ENCODE measurements at regions not wholly inside any gene's neighbourhood (a gene's known extent, or its start where the extent isn't known, plus 50 kb on each side); places are given as distances from the start of the nearest gene placed in this dataset.

- Histone ChIP-seq H4K20me1 (ENCODE audit: insufficient read depth, low read length) (peaks cover 34% of the 10 kb centered on the region; the same call in 1 of the 2 replicates), H3K36me3 (ENCODE audit: insufficient read depth, low read length) (peaks cover 50% of the 10 kb centered on the region), H3K27ac (ENCODE audit: low read length) (peak overlapping the region; percentile 49; the same call in 1 of the 2 replicates), H3K79me2 (ENCODE audit: insufficient read depth, low read length) (peaks cover 89% of the 10 kb centered on the region), H2AFZ (ENCODE audit: low read depth, low read length) (no peak overlapping the region), H3K4me3 (ENCODE audit: low read depth in 1 of 2, low read length in 2 of 2) (peak overlapping the region; percentile 32 to 57; a peak in 3 of 4 replicates), H3K27me3 (ENCODE audit: insufficient read depth, low read length, poor library complexity) (no peaks in the 10 kb centered on the region), H3K4me1 (ENCODE audit: insufficient read depth, low read length) (peaks cover 89% of the 10 kb centered on the region), H3K4me2 (ENCODE audit: insufficient read depth, low read length) (peak overlapping the region; percentile 62), H3K9me3 (ENCODE audit: insufficient read depth, low read length, severe bottlenecking) (no peaks in the 10 kb centered on the region), H3K9ac (ENCODE audit: low read depth, low read length) (no peak overlapping the region; the same call in 1 of the 2 replicates)
- TF ChIP-seq CTCF (IDR thresholded peaks at IDR 0.05; ENCODE audit: borderline replicate concordance, extremely low read depth, low read length, poor library complexity, severe bottlenecking), result no peak
- ATAC-seq (ENCODE audit: insufficient read depth, low read depth) (no peak), DNase-seq (no peak)
Measured at GRCh38 chr7:130958846-130959245, 224.8 kb upstream of the KLF14 start.

- TF ChIP-seq CTCF (IDR thresholded peaks at IDR 0.05; ENCODE audit: borderline replicate concordance, extremely low read depth, low read length, poor library complexity, severe bottlenecking), result peak; percentile 80
- TF ChIP-seq EZH2 (IDR thresholded peaks at IDR 0.05; ENCODE audit: borderline replicate concordance, low read depth, low read length, severe bottlenecking), result no peak
- ATAC-seq (ENCODE audit: insufficient read depth, low read depth), result peak; percentile 30
- peak overlapping the region; percentile 62 for H3K4me2 ChIP-seq (ENCODE audit: insufficient read depth, low read length)
Measured at GRCh38 chr7:130959743-130960207, 225.8 kb upstream of the KLF14 start.

GRCh38 chr7:130960208-130960988, 226.4 kb upstream of the KLF14 start:
- Histone ChIP-seq H3K9ac (ENCODE audit: low read depth, low read length) (peak overlapping the region; percentile 66), H2AFZ (ENCODE audit: low read depth, low read length) (peak overlapping the region; percentile 4; the same call in 1 of the 2 replicates), H3K79me2 (ENCODE audit: insufficient read depth, low read length) (peaks cover 88% of the 10 kb centered on the region), H3K4me1 (ENCODE audit: insufficient read depth, low read length) (peaks cover 78% of the 10 kb centered on the region), H3K4me3 (ENCODE audit: low read depth in 1 of 2, low read length in 2 of 2) (peak overlapping the region; percentile 32 to 57), H4K20me1 (ENCODE audit: insufficient read depth, low read length) (peaks cover 25% of the 10 kb centered on the region; the same call in 1 of the 2 replicates), H3K27ac (ENCODE audit: low read length) (peak overlapping the region; percentile 79), H3K36me3 (ENCODE audit: insufficient read depth, low read length) (peaks cover 35% of the 10 kb centered on the region), H3K9me3 (ENCODE audit: insufficient read depth, low read length, severe bottlenecking) (no peaks in the 10 kb centered on the region), H3K4me2 (ENCODE audit: insufficient read depth, low read length) (peak overlapping the region; percentile 62), H3K27me3 (ENCODE audit: insufficient read depth, low read length, poor library complexity) (no peaks in the 10 kb centered on the region)
- ATAC-seq (ENCODE audit: insufficient read depth, low read depth), result peak; percentile 7
- TF ChIP-seq EZH2 (IDR thresholded peaks at IDR 0.05; ENCODE audit: borderline replicate concordance, low read depth, low read length, severe bottlenecking), result no peak
- TF ChIP-seq CTCF (IDR thresholded peaks at IDR 0.05; ENCODE audit: borderline replicate concordance, extremely low read depth, low read length, poor library complexity, severe bottlenecking), result no peak
- peak; percentile 54 for DNase-seq

More at GRCh38 chr7:130959743-130960207, 225.8 kb upstream of the KLF14 start:
- Histone ChIP-seq H3K4me3 (ENCODE audit: low read depth in 1 of 2, low read length in 2 of 2) (peak overlapping the region; percentile 32 to 57), H3K36me3 (ENCODE audit: insufficient read depth, low read length) (peaks cover 41% of the 10 kb centered on the region), H3K9me3 (ENCODE audit: insufficient read depth, low read length, severe bottlenecking) (no peaks in the 10 kb centered on the region), H3K4me1 (ENCODE audit: insufficient read depth, low read length) (peaks cover 84% of the 10 kb centered on the region), H3K27me3 (ENCODE audit: insufficient read depth, low read length, poor library complexity) (no peaks in the 10 kb centered on the region), H4K20me1 (ENCODE audit: insufficient read depth, low read length) (peaks cover 31% of the 10 kb centered on the region; the same call in 1 of the 2 replicates), H2AFZ (ENCODE audit: low read depth, low read length) (peak overlapping the region; percentile 4; the same call in 1 of the 2 replicates), H3K79me2 (ENCODE audit: insufficient read depth, low read length) (peaks cover 89% of the 10 kb centered on the region), H3K27ac (ENCODE audit: low read length) (peak overlapping the region; percentile 79), H3K9ac (ENCODE audit: low read depth, low read length) (peak overlapping the region; percentile 66)
- DNase-seq, result peak; percentile 77
